ENCODE measurements at regions not wholly inside any gene's neighbourhood (a gene's known extent, or its start where the extent isn't known, plus 50 kb on each side); places are given as distances from the start of the nearest gene placed in this dataset.

DNA sequence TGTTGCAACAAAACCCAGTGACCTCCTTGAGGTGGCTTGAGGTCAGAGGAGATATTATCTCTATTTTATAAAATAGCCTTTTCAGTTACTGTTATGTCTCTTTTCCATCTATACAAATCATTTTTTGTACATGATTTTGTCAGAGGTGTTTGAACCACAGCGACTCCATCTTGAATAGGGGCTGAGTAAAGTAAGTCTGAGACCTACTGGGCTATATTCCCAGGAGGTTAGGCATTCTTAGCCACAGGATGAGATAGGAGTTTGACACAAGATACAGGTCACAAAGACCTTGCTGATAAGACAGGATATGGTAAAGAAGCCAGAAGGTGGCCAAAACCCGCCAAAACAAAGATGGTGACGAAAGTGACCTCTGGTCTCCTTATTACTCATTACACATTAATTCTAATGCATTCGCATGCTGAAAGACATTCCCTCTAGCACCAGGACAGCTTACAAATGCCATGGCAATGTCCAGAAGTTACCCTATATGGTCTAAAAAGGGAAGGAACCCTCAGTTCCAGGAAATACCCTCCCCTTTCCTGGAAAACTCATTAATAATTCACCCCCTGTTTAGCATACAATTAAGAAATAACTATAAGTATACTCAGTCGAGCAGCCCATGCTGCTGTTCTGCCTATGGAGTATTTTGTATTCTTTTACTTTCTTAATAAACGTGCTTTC, 283.9 kb upstream of the ISL1 start (continued):
- no peak for TF ChIP-seq TRIM28 (IDR thresholded peaks at IDR 0.05; ENCODE audit: borderline replicate concordance, low read length)
- TF ChIP-seq, protein P1, sequence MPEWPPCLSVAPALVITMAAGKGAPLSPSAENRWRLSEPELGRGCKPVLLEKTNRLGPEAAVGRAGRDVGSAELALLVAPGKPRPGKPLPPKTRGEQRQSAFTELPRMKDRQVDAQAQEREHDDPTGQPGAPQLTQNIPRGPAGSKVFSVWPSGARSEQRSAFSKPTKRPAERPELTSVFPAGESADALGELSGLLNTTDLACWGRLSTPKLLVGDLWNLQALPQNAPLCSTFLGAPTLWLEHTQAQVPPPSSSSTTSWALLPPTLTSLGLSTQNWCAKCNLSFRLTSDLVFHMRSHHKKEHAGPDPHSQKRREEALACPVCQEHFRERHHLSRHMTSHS (tag by site-specific recombination; IDR thresholded peaks at IDR 0.05), result no peak
- no peak for TF ChIP-seq SP2 (tag by site-specific recombination; IDR thresholded peaks at IDR 0.05)

DNA sequence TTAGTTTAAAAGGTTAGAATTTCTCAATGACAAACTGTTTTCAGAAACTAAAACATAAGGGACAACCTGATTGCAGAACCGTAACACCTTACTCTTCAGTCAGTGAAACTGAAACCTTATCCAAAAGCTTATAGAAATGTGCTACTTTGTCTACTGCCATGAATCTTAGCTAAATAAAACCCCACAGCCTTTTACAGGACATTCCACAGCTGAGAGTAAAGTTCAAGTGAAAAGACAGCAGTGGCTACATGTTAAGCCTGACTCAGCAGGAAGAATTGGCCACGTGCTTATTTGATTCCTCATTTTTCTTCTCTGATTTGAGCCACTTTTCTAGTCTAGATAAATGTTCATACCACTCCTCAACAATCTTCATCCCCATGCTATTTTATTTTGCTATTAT, 278.7 kb upstream of the ISL1 start:
- POLR2A ChIA-PET, result no interaction called here
- Histone ChIP-seq H3K9me3 (ENCODE audit: control insufficient read depth, insufficient read depth, low read depth, low read length) (no peaks in the 10 kb centered on the region), H3K36me3 (ENCODE audit: control insufficient read depth in 2 of 2, insufficient read depth in 1 of 2, low read length in 2 of 2) (no peaks in the 10 kb centered on the region), H3K4me1 (ENCODE audit: control insufficient read depth, insufficient read depth, low read length) (no peaks in the 10 kb centered on the region), H3K4me3 (ENCODE audit: low read depth, low read length) (no peak overlapping the region), H3K27ac (ENCODE audit: extremely low read depth, low read depth, low read length) (no peak overlapping the region)
- CTCF ChIA-PET, result interaction anchor here (0.6 kb wide), 1 partner anchor 18 kb away, joined by 3 read pairs; no protein-coding TSS in a partner anchor
- no peak for TF ChIP-seq ZSCAN4 (tag by site-specific recombination; IDR thresholded peaks at IDR 0.05)
- TF ChIP-seq ZNF549 (tag by site-specific recombination; IDR thresholded peaks at IDR 0.05), result no peak

DNA sequence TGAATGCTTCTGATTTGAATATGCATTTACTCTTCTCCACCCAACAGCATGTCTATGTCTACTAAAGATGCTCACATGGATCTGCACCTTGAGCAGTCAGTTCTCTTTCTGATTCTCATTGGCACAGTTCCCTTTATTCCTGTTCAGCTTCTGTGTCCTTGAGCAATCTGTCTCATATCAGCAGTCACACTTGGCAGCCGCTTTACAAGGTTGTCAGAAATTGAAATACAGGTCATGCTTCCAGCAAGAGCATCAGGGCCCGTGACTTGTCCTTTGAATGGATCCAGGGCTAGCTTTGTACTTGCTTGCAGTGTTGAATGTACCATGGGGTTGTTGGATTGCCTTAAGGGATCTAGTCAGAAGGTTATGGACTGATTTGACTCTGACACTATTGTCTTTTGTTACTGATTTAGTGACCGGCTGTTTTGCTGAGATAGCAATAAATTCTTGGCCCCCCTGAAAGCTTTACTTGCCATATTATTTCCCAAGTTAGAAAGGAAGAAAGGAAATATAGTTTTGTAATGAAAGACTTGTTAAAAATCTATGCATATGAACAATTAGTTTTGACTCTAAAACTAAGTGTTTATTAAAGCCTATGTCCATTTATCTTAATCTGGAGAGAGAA, 273.4 kb upstream of the ISL1 start:
- CTCF ChIA-PET, result no interaction called here

More for the DNA sequence above, 273.4 kb upstream of the ISL1 start:
- TF ChIP-seq ZNF366 (tag by site-specific recombination; conservative IDR thresholded peaks at IDR 0.05) (no peak), ZNF561 (tag by site-specific recombination; IDR thresholded peaks at IDR 0.05; ENCODE audit: borderline replicate concordance) (no peak), ZSCAN23 (tag by site-specific recombination; IDR thresholded peaks at IDR 0.05) (no peak), ZNF791 (tag by site-specific recombination; IDR thresholded peaks at IDR 0.05) (no peak), ZNF76 (tag by site-specific recombination; IDR thresholded peaks at IDR 0.05; ENCODE audit: borderline replicate concordance, low read depth) (no peak), ZNF26 (tag by site-specific recombination; IDR thresholded peaks at IDR 0.05) (no peak), ZNF37A (tag by site-specific recombination; IDR thresholded peaks at IDR 0.05) (no peak), YY2 (tag by site-specific recombination; IDR thresholded peaks at IDR 0.05) (no peak), ZNF175 (tag by site-specific recombination; IDR thresholded peaks at IDR 0.05) (no peak), ZNF132 (tag by site-specific recombination; IDR thresholded peaks at IDR 0.05; ENCODE audit: borderline replicate concordance) (no peak), ZIC2 (tag by site-specific recombination; IDR thresholded peaks at IDR 0.05) (no peak), GLIS2 (tag by site-specific recombination; IDR thresholded peaks at IDR 0.05) (no peak), PATZ1 (tag by site-specific recombination; IDR thresholded peaks at IDR 0.05) (no peak), ZNF426 (tag by site-specific recombination; IDR thresholded peaks at IDR 0.05) (no peak), ZNF549 (tag by site-specific recombination; IDR thresholded peaks at IDR 0.05) (no peak)
- TF ChIP-seq, protein P2, sequence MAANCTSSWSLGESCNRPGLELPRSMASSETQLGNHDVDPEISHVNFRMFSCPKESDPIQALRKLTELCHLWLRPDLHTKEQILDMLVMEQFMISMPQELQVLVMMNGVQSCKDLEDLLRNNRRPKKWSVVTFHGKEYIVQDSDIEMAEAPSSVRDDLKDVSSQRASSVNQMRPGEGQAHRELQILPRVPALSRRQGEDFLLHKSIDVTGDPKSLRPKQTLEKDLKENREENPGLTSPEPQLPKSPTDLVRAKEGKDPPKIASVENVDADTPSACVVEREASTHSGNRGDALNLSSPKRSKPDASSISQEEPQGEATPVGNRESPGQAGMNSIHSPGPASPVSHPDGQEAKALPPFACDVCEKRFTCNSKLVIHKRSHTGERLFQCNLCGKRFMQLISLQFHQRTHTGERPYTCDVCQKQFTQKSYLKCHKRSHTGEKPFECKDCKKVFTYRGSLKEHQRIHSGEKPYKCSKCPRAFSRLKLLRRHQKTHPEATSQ (tag by site-specific recombination; IDR thresholded peaks at IDR 0.05), result no peak
- TF ChIP-seq, protein P3, sequence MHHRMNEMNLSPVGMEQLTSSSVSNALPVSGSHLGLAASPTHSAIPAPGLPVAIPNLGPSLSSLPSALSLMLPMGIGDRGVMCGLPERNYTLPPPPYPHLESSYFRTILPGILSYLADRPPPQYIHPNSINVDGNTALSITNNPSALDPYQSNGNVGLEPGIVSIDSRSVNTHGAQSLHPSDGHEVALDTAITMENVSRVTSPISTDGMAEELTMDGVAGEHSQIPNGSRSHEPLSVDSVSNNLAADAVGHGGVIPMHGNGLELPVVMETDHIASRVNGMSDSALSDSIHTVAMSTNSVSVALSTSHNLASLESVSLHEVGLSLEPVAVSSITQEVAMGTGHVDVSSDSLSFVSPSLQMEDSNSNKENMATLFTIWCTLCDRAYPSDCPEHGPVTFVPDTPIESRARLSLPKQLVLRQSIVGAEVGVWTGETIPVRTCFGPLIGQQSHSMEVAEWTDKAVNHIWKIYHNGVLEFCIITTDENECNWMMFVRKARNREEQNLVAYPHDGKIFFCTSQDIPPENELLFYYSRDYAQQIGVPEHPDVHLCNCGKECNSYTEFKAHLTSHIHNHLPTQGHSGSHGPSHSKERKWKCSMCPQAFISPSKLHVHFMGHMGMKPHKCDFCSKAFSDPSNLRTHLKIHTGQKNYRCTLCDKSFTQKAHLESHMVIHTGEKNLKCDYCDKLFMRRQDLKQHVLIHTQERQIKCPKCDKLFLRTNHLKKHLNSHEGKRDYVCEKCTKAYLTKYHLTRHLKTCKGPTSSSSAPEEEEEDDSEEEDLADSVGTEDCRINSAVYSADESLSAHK (tag by site-specific recombination; IDR thresholded peaks at IDR 0.05), result no peak
- Histone ChIP-seq H3K36me3 (ENCODE audit: control insufficient read depth in 2 of 2, insufficient read depth in 1 of 2, low read length in 2 of 2) (no peaks in the 10 kb centered on the region), H3K9me3 (ENCODE audit: control insufficient read depth, insufficient read depth, low read depth, low read length) (no peaks in the 10 kb centered on the region), H3K4me1 (ENCODE audit: control insufficient read depth, insufficient read depth, low read length) (no peaks in the 10 kb centered on the region), H3K4me3 (ENCODE audit: low read depth, low read length) (no peak overlapping the region), H3K27ac (ENCODE audit: extremely low read depth, low read depth, low read length) (no peak overlapping the region)
- POLR2A ChIA-PET, result no interaction called here
